Heart left ventricle (tissue), 16 donors: ENCODE measurements at regions not wholly inside any gene's neighbourhood (a gene's known extent, or its start where the extent isn't known, plus 50 kb on each side); places are given as distances from the start of the nearest gene placed in this dataset.
A peak's percentile ranks its signal among the peaks of the same experiment; 100 is the strongest.

Experiments used
- ATAC-seq, 4 donors: fragments of 200-7000 bp; cut with Tn5 transposase; one replicate each; pipeline ENCODE4 v1.9.1; 2020 to 2022; ENCODE audit warnings: moderate library complexity in 4 of 4, mild to moderate bottlenecking in 3 of 4, moderate number of reproducible peaks in 1 of 4
- DNase-seq, 5 donors: peaks; one replicate each; pipeline ENCODE4 v3.0.0-alpha.2; 2020
- H3K27ac ChIP-seq, 12 donors: fragments of 200-600 bp; sonication (generic) in 4 of 12; one replicate each; pipeline versions ENCODE4 v1.5.0 to v1.8.0; 2016 to 2022; ENCODE audit warnings: mild to moderate bottlenecking in 2 of 12
- H3K27me3 ChIP-seq, 9 donors: fragments of 200-600 bp; sonication (generic) in 2 of 9; one replicate each; pipeline versions ENCODE4 v1.5.1 to v1.8.0; 2016 to 2022; ENCODE audit warnings: mild to moderate bottlenecking in 3 of 9
- H3K36me3 ChIP-seq, 9 donors: fragments of 200-600 bp; sonication (generic) in 2 of 9; one replicate each; pipeline versions ENCODE4 v1.5.0 to v1.8.0; 2018 to 2022; ENCODE audit warnings: mild to moderate bottlenecking in 2 of 9
- H3K4me1 ChIP-seq, 12 donors: fragments of 200-600 bp; sonication (generic) in 4 of 12; one replicate each; pipeline versions ENCODE4 v1.5.0 to v1.8.0; 2016 to 2022; ENCODE audit warnings: mild to moderate bottlenecking in 3 of 12
- H3K4me3 ChIP-seq, 12 donors: fragments of 200-600 bp; sonication (generic) in 4 of 12; one replicate each; pipeline versions ENCODE4 v1.5.0 to v1.8.0; 2017 to 2022; ENCODE audit warnings: mild to moderate bottlenecking in 9 of 12, moderate library complexity in 4 of 12
- H3K9me3 ChIP-seq, 12 donors: fragments of 200-600 bp; sonication (generic) in 4 of 12; one replicate each; pipeline versions ENCODE4 v1.5.0 to v1.8.0; 2016 to 2022; ENCODE audit warnings: mild to moderate bottlenecking in 1 of 12
- CTCF ChIP-seq, 12 donors: fragments of 200-600 bp; sonication (generic) in 4 of 12; IDR thresholded peaks; one replicate each; pipeline versions ENCODE4 v1.5.0 to v1.8.0; 2018 to 2022; ENCODE audit warnings: antibody characterized with exemption in 12 of 12, mild to moderate bottlenecking in 5 of 12
- POLR2A ChIP-seq, 2 donors: fragments of 450-650 bp; IDR thresholded peaks; one replicate each; pipeline ENCODE4 v1.6.1; 2017; ENCODE audit warnings: antibody characterized with exemption in 2 of 2, mild to moderate bottlenecking in 2 of 2, moderate library complexity in 2 of 2
- WGBS, 4 donors: extraction: QIAGEN DNeasy Blood & Tissue Kit in 2 of 4; methylation state at CpG; one replicate each; pipeline versions ENCODE4 v1.1.5 to v1.1.7; 2013 to 2018; 5-methylcytosine and 5-hydroxymethylcytosine counted together
- intact Hi-C, 10 donors: fragments of 100-400 bp; cut with DNase I; formaldehyde crosslinking; loops; one replicate each; pipeline versions ENCODE4 v1.11.1 to v1.14.2; 2022
- donor health status: ischemic (EF 13 %, LVEDD 7.1; RV severe dilation, severe dysfunction).
- donor health status: healthy with polysubstance abuse.
- donor health status: DM: no; HTN: yes; CAD: no.
- donor health status: DM: no; HTN: no; CAD: no.
- donor health status: ischemic (EF 25% LVEDD 6.9; RV normal size, moderate dysfunction).
- donor health status: ischemic (EF 25% LVEDD 5.7; RV mildly dilated, moderate dysfunction).
- donor health status: healthy.
- donor health status: DM: yes; HTN: yes; CAD: no.
- donor health status: ischemic (EF 35%, LVEDD 5.7; RV mildly dilated, moderate dysfunction).
- donor health status: nonischemic (EF 11% LVEDD 7.7; RV severe dilation, severe dysfunction).
- donor health status: DM: yes; HTN: yes; CAD: no.
- donor health status: PGD.
- donor health status: ischemic (EF 29% LVEDD 5.4; RV normal size, mild dysfunction).
- donor health status: nonischemic (EF 23%, LVEDD 6.1; RV moderate dilation, normal function).

- Histone ChIP-seq H3K4me3 (no peak overlapping the region), H3K27me3 (no peaks in the 10 kb centered on the region), H3K9me3 (no peaks in the 10 kb centered on the region), H3K4me1 (no peaks in the 10 kb centered on the region), H3K27ac (no peak overlapping the region), H3K36me3 (no peaks in the 10 kb centered on the region)
- DNase-seq (no peak), ATAC-seq (no peak)
- TF ChIP-seq CTCF (IDR thresholded peaks at IDR 0.05), result no peak
- TF ChIP-seq POLR2A (IDR thresholded peaks at IDR 0.05), result no peak
- WGBS, 4 donors, result 84 to 92% (median 90%) methylated on average over 6 of the region's 6 CpGs
- intact Hi-C loops, result loop anchor here in 2 of 10 donors (10.0 kb wide), 3 partner anchors 61 to 481 kb away; no protein-coding TSS in a partner anchor
These were observed 572.1 kb downstream of the ACTL7B start for GRCh38 chr9:108283696-108284095.

- DNase-seq (no peak), ATAC-seq (no peak)
- 62 to 66% (median 64%) methylated on average over 4 of the region's 4 CpGs for WGBS, 4 donors
- H3K27ac ChIP-seq, result no peak overlapping the region
- intact Hi-C loops, result loop anchor here in 2 of 10 donors (10.0 kb wide), 3 partner anchors 62 to 482 kb away; no protein-coding TSS in a partner anchor
- H3K36me3 ChIP-seq, result no peaks in the 10 kb centered on the region
- no peak for TF ChIP-seq POLR2A (IDR thresholded peaks at IDR 0.05)
- peak in 4 of 12 donors; percentile 9 to 23 (median 14) for TF ChIP-seq CTCF (IDR thresholded peaks at IDR 0.05)
- no peak overlapping the region for H3K4me3 ChIP-seq
- no peaks in the 10 kb centered on the region for H3K4me1 ChIP-seq
- H3K9me3 ChIP-seq, result no peaks in the 10 kb centered on the region
- no peaks in the 10 kb centered on the region for H3K27me3 ChIP-seq
These were observed 572.9 kb downstream of the ACTL7B start for GRCh38 chr9:108282872-108283271.

GRCh38 chr9:108281696-108282095 is 574.1 kb downstream of the ACTL7B start:
- no peaks in the 10 kb centered on the region for H3K36me3 ChIP-seq
- TF ChIP-seq POLR2A (IDR thresholded peaks at IDR 0.05), result no peak
- TF ChIP-seq CTCF (IDR thresholded peaks at IDR 0.05), result no peak
- H3K4me1 ChIP-seq, result no peaks in the 10 kb centered on the region
- no peak overlapping the region for H3K27ac ChIP-seq
- WGBS, 4 donors, result 68 to 82% (median 75%) methylated on average over 1 of the region's 1 CpG
- H3K9me3 ChIP-seq, result no peaks in the 10 kb centered on the region
- intact Hi-C loops, result loop anchor here in 2 of 10 donors (10.0 kb wide), 3 partner anchors 63 to 483 kb away; no protein-coding TSS in a partner anchor
- ATAC-seq, result no peak
- no peak for DNase-seq
- H3K4me3 ChIP-seq, result no peak overlapping the region
- no peaks in the 10 kb centered on the region for H3K27me3 ChIP-seq

GRCh38 chr9:108278341-108278740 is 577.4 kb downstream of the ACTL7B start:
- TF ChIP-seq CTCF (IDR thresholded peaks at IDR 0.05) (no peak), POLR2A (IDR thresholded peaks at IDR 0.05) (no peak)
- H3K36me3 ChIP-seq, result no peaks in the 10 kb centered on the region
- no peaks in the 10 kb centered on the region for H3K4me1 ChIP-seq
- H3K27me3 ChIP-seq, result no peaks in the 10 kb centered on the region
- no peak overlapping the region for H3K4me3 ChIP-seq
- intact Hi-C loops, result loop anchor here in 6 of 10 donors (10.0 kb wide), 7 partner anchors 134 to 794 kb away; partner anchors contain the start of gene KLF4 (in 1 of the 6)
- H3K27ac ChIP-seq, result no peak overlapping the region
- no peaks in the 10 kb centered on the region for H3K9me3 ChIP-seq
- no peak for ATAC-seq
- no peak for DNase-seq
